ENCODE measurements at regions not wholly inside any gene's neighbourhood (a gene's known extent, or its start where the extent isn't known, plus 50 kb on each side); places are given as distances from the start of the nearest gene placed in this dataset.

GRCh38 chr17:69960755-69961154 lies 114.3 kb upstream of the KCNJ16 start:
- no peak for DNase-seq

DNA sequence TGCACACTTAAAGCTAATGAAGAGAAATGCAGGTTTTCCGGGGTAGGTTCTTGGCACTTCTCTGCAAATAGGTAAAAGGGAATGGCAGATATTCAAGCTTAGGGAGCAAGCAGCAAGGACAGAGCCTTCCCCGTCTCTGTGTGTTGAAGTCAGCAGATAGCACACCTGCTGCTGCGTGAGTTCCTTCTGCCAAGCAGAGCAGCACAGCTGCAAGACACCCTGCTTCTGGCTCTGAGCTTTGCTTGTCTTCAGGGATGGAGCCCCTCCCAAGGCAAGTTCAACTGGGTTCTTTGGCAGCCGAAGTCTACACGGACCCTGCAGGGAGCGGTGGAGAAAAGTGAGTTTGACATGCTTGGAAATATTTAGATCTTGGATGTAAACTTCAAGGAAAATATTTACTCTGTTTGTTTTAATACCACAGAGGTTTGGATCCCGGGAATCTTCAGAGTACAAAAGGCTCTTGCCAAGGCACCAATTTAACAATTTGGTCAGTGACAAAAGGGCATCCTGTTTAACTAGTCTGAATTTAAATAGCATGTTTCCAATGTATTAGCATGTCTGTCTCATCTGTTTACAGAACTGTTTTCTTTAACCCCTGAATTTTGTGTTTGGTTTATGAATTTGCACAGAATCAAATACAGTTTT lies 113.4 kb upstream of the KCNJ16 start:
- no peak for DNase-seq

DNA sequence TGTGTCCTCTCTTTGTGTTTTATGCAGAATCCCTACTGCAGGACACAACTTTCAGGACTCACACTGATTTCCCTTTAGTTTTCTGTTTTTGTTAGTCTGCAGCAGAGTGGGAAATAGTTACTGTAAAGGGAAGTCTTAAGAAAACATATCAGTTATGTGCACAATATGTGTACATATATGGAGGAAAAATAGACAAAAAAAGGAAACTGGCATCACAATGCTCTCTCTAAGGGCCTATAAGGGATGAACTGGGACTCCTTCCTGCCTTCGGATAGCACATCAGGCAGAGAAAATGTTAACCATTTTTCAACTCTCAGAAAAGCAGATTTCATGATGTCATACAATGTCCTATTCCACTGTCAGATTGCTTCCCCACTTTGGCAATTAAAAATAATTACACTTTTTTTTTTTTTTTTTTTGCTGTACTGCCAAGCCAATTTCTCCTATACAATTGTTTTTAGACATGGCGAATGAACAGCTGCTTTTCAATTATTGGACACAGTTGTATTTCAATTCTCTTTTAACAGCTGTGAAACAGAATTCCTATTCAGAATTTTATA lies 112.5 kb upstream of the KCNJ16 start:
- no peak for DNase-seq

DNA sequence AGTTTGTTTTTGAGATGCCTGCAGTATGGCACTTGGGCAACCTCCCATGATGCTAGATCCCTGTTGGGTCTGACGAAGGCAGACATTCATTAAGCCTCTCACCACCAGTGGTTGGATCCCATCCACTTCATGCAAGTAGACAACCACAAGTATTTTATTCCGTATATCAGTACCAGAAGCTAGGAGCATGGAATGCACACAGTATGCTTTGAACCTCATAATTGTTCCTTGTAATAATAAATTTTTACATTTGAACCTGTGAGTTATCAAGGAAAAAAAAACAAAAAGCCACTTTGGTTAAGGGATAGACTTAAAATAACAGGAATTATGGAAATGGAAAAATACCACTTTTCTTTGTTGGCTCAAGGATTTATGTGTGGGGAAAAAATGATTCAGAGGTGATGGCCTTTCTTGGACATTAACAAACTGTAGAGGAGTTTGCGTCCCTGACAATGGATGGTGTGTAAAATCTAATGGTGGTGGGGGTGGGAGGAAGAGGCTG lies 107.1 kb upstream of the KCNJ16 start:
- no peak for DNase-seq

DNA sequence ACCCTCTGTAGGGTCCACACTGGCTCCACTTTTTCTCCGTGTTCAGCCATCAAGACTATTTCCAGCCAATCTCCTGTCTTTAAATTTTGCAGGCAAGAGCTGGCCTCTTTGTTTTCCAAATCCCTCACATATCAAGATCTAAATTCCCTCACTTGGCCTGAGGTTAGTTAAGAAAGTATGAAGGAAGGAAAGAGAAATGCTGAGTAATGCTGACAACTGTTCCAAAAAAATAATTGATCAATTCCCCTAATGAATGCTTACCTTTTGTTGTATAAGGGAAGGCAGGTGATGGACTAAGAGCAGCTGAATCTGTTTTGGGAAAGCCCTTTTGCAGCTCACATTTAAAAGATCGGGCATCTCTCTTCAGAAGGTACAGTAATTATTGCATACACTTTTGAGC lies 105.1 kb upstream of the KCNJ16 start:
- no peak for DNase-seq

DNA sequence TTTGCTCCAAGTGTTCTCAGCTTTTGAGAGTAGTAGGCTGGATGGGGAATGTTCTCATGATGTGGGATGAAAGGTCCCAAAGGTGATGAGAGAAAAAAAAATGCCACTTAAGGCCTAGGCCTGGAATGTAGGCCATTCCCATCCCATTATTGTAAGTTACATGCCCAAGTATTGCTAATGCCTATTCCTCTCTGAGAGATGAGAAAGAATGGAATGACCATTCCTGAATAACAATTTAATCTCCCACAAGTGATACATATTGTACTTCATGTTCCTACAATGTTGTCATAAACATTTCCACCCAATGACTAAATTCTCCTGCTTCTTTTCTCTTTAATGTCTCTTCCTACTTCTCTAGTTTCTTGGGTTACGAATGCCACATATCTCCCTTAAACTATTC lies 102.8 kb upstream of the KCNJ16 start:
- no peak for DNase-seq

DNA sequence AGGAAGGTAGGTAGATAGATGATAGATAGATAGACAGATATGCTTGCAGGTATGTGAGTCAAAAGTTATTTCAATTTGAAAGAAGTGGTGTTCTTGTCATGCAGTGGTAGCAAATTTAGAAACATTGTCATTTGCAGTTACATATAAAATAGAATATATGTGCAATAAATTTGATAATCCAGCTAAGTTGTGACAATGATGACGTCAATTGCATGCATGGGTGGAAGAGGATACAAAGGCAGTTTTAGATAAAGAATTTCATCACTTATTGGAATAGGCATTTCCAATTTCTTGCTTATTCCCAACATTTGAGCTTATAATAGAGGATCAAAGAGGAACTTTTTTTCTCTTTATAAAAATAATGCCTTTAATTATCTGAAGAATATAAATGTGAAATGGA lies 99.2 kb upstream of the KCNJ16 start:
- DNase-seq: no peak

GRCh38 chr17:69978056-69978646 lies 96.9 kb upstream of the KCNJ16 start:
- DNase-seq: no peak

GRCh38 chr17:69981441-69981840 lies 93.6 kb upstream of the KCNJ16 start:
- DNase-seq: no peak

GRCh38 chr17:69995476-69995875 lies 79.5 kb upstream of the KCNJ16 start:
- no peak for DNase-seq

DNA sequence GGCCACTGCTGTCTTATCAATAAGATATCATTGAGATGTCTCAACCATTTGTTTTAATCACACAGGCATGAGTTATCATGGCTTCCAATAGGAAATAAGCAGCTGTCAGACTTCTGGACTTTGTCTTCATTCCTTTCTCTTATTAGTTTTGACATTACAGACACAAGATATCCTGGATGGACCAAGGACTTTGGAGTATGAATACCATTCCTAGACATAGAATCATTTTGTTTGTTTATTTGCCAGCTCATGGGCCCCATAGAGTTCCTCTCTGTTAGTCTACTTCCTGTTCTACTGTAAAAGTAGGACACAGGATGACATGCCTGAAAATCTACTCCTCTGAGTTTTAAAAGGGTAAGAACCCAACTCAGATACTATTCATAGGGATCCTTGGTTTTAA lies 77.7 kb upstream of the KCNJ16 start:
- no peak for DNase-seq

GRCh38 chr17:69999253-69999652 lies 75.8 kb upstream of the KCNJ16 start:
- no peak for DNase-seq

DNA sequence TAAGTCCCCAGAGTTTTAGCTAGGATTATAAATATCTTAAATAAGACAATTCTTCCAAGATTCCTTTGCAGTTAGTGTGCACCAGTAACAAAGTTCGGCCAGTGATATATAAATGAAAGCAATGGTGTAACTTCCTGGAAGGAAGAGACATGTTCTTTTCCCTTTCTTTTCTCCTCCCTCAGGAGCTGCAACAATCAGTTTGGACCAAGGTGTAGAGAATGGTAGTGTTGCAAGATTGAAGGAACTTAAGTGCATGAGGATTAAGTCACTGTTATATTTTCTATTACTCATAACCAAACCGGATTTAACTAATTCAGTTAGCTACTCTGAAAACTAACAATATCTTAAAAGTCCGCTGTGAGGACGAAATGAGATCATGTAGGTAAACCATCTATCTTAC lies 68.9 kb upstream of the KCNJ16 start:
- DNase-seq: no peak

DNA sequence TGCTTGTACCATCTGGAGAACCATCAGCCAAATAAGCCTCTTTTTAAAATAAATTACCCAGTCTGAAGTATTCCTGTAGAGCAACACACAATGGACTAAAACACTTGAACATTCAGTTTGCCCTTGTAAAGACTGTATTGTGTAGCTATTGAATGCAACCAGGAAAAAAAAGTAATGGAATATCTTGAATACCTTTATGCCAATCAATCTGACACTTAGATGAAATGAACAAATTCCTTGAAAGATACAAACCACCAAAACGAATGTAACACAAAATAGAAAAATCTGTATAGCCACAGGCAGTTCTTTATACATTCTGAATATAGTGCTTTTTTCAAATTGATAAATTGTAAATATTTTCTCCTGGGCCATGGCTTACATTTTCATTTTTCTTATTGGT lies 63.3 kb upstream of the KCNJ16 start:
- no peak for DNase-seq

- DNase-seq: no peak
Measured at GRCh38 chr17:70013911-70014310, 61.1 kb upstream of the KCNJ16 start.

GRCh38 chr17:70017112-70017511 lies 57.9 kb upstream of the KCNJ16 start:
- DNase-seq: no peak

DNA sequence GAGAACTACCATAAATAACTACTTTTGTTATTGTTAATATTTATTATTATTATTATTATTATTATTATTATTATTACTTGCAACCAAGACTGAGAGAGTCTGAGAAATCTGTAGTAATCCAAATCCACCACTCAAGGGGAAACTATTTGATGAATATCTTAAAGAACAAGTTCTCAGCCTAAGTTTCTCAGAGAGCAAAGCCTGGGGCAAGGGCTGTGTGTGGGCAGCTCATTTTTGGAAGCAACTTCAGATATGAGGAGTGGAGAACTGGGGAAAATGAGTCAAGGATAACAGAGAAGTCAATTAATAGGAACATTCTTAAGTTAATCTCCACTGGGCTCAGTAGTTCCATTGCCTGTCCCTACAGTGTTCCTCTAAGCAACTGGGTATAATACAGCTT lies 57.1 kb upstream of the KCNJ16 start:
- DNase-seq: no peak

GRCh38 chr17:70021726-70022125 lies 53.3 kb upstream of the KCNJ16 start:
- DNase-seq: no peak

DNA sequence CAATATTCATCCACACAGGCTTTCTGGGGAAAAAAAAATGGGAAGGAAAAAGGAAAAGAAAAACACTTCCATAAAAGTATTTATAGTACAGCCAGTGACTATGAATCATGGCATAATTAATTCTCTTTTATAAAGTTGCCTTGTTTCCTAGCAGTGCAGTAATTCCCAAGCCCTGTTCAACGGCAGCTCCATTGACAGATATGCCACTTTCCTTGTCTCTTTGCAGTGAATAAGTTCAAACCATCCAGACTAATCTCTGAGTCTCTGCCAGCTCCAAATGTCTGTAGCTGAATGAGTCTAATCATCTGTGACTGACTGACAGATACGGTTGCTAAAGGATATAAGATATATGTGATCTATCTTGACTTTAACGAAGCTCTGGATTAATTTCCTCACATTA lies 52.9 kb upstream of the KCNJ16 start:
- no peak for DNase-seq

GRCh38 chr17:70024253-70024652 lies 50.8 kb upstream of the KCNJ16 start:
- DNase-seq: no peak

All from activated CD4-positive, alpha-beta T cell treated with anti-CD3 and anti-CD28 coated beads, Interleukin-2, amount 50 U/mL, for 16 hours (primary cell).